A549 (cell line): ENCODE measurements at regions not wholly inside any gene's neighbourhood (a gene's known extent, or its start where the extent isn't known, plus 50 kb on each side); places are given as distances from the start of the nearest gene placed in this dataset.

Experiments used
- CHD2 ChIP-seq: fragments of 150-350 bp; IDR thresholded peaks from 2 replicates; pipeline ENCODE4 v1.6.1; 2014; ENCODE audit warnings: low read length; ENCODE audit not compliant: partially characterized antibody
- MYC ChIP-seq: IDR thresholded peaks from 2 replicates; pipeline ENCODE4 v1.6.1; 2012; ENCODE audit warnings: mild to moderate bottlenecking, inconsistent platforms, low read length, improper control_type of control experiment, borderline replicate concordance
- PHF8 ChIP-seq: fragments of 200-600 bp; sonication (generic); IDR thresholded peaks from 2 replicates; pipeline ENCODE4 v1.6.1; 2016; ENCODE audit warnings: low read depth, mild to moderate bottlenecking, antibody characterized with exemption, moderate library complexity, borderline replicate concordance
- REST ChIP-seq: fragments of 200-600 bp; sonication (generic); IDR thresholded peaks from 2 replicates; pipeline ENCODE4 v1.6.1; 2016; ENCODE audit warnings: antibody characterized with exemption, mild to moderate bottlenecking, moderate library complexity
- USF2 ChIP-seq: fragments of 450-650 bp; IDR thresholded peaks from 2 replicates; pipeline ENCODE4 v1.6.1; 2014; ENCODE audit warnings: antibody characterized with exemption
- TF ChIP-seq, protein P1 (sequence below): fragments of >200 bp; sonication (Bioruptor Twin); formaldehyde crosslinking; IDR thresholded peaks from 3 replicates; pipeline ENCODE4 v1.5.1; 2016

DNA sequence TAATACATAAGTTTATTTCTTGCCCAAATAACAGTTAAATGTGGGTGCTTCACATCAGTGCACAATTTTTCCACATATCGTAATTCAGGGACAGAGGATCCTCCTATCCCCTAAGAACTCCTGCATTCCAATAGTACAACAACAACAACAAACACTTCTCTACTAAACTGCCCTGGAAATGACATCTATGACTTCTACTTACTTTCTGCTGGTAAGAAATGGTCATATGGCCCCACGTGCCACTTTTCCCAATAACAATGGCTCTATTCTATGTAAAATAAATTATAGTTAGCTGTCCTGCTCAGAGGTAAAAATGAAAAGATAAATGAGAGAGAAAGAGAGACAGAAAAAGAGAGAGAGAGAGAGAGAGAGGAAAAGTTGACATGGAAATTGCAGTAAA is 308.5 kb downstream of the ATXN7L3B start:
- TF ChIP-seq, protein P1, sequence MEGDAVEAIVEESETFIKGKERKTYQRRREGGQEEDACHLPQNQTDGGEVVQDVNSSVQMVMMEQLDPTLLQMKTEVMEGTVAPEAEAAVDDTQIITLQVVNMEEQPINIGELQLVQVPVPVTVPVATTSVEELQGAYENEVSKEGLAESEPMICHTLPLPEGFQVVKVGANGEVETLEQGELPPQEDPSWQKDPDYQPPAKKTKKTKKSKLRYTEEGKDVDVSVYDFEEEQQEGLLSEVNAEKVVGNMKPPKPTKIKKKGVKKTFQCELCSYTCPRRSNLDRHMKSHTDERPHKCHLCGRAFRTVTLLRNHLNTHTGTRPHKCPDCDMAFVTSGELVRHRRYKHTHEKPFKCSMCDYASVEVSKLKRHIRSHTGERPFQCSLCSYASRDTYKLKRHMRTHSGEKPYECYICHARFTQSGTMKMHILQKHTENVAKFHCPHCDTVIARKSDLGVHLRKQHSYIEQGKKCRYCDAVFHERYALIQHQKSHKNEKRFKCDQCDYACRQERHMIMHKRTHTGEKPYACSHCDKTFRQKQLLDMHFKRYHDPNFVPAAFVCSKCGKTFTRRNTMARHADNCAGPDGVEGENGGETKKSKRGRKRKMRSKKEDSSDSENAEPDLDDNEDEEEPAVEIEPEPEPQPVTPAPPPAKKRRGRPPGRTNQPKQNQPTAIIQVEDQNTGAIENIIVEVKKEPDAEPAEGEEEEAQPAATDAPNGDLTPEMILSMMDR, result no peak
- no peak for TF ChIP-seq MYC
- no peak for TF ChIP-seq USF2
- no peak for TF ChIP-seq REST
- TF ChIP-seq PHF8, result no peak
- no peak for TF ChIP-seq CHD2
